Hepatocyte (in vitro differentiated cells): ENCODE measurements at regions not wholly inside any gene's neighbourhood (a gene's known extent, or its start where the extent isn't known, plus 50 kb on each side); places are given as distances from the start of the nearest gene placed in this dataset.

Experiments
- DNase-seq: peaks from one replicate; pipeline ENCODE4 v3.0.0-alpha.2; 2016; ENCODE audit warnings: low spot score
- H2AFZ ChIP-seq: fragments of 200-600 bp; sonication (generic); 2 replicates; pipeline ENCODE4 v1.6.0; 2016; ENCODE audit warnings: antibody characterized with exemption, mild to moderate bottlenecking
- H3K27ac ChIP-seq: fragments of 200-600 bp; sonication (generic); 2 replicates; pipeline ENCODE4 v1.5.1; 2016; ENCODE audit warnings: mild to moderate bottlenecking
- H3K27me3 ChIP-seq: fragments of 200-600 bp; sonication (generic); 2 replicates; pipeline ENCODE4 v1.6.1; 2016
- H3K36me3 ChIP-seq: fragments of 200-600 bp; sonication (generic); replicated peaks from 2 replicates; pipeline ENCODE4 v1.5.1; 2016; ENCODE audit warnings: low read depth; ENCODE audit not compliant: insufficient read depth
- H3K4me1 ChIP-seq: fragments of 200-600 bp; sonication (generic); 2 replicates; pipeline ENCODE4 v1.5.1; 2016; ENCODE audit warnings: mild to moderate bottlenecking, moderate library complexity; ENCODE audit not compliant: insufficient read depth
- H3K4me2 ChIP-seq: fragments of 200-600 bp; sonication (generic); 2 replicates; pipeline ENCODE4 v1.6.0; 2016
- H3K4me3 ChIP-seq: fragments of 200-600 bp; sonication (generic); 2 replicates; pipeline ENCODE4 v1.5.1; 2016; ENCODE audit warnings: mild to moderate bottlenecking
- H3K79me2 ChIP-seq: fragments of 200-600 bp; sonication (generic); 2 replicates; pipeline ENCODE4 v1.6.0; 2017; ENCODE audit warnings: mild to moderate bottlenecking
- H3K9me2 ChIP-seq: fragments of 200-600 bp; sonication (generic); replicated peaks from 2 replicates; pipeline ENCODE4 v1.6.0; 2017; ENCODE audit warnings: mild to moderate bottlenecking; ENCODE audit not compliant: insufficient read depth
- H3K9me3 ChIP-seq: fragments of 200-600 bp; sonication (generic); 2 replicates; pipeline ENCODE4 v1.5.1; 2016; ENCODE audit warnings: low read depth, mild to moderate bottlenecking
- H4K20me1 ChIP-seq: fragments of 200-600 bp; sonication (generic); 2 replicates; pipeline ENCODE4 v1.6.0; 2016; ENCODE audit warnings: mild to moderate bottlenecking; ENCODE audit not compliant: insufficient read depth, poor library complexity, severe bottlenecking
- CTCF ChIP-seq: fragments of 200-600 bp; sonication (generic); IDR thresholded peaks from 2 replicates; pipeline ENCODE4 v1.5.1; 2016; ENCODE audit warnings: antibody characterized with exemption, mild to moderate bottlenecking; ENCODE audit not compliant: poor library complexity
- EZH2 ChIP-seq: fragments of 200-600 bp; sonication (generic); IDR thresholded peaks from 2 replicates; pipeline ENCODE4 v1.6.1; 2016; ENCODE audit warnings: antibody characterized with exemption, mild to moderate bottlenecking, borderline replicate concordance
- EZH2phosphoT487 ChIP-seq: fragments of 200-600 bp; sonication (generic); IDR thresholded peaks from one replicate; pipeline ENCODE4 v1.6.1; 2018; ENCODE audit warnings: antibody characterized with exemption, mild to moderate bottlenecking, low read depth, moderate library complexity; ENCODE audit not compliant: unreplicated experiment, severe bottlenecking
- whole genome bisulfite sequencing: methylation state at CpG from one replicate; pipeline ENCODE4 v1.1.6; 2016; ENCODE audit warnings: low lambda C conversion rate; ENCODE audit errors: missing lambda C conversion rate; 5-methylcytosine and 5-hydroxymethylcytosine counted together

GRCh38 chr12:70106347-70106746 lies 136.9 kb upstream of the CNOT2 start:
- Histone ChIP-seq H3K9me3 (peaks cover 5% of the 10 kb centered on the region), H2AFZ (no peak overlapping the region), H4K20me1 (no peaks in the 10 kb centered on the region), H3K27me3 (no peaks in the 10 kb centered on the region), H3K9me2 (no peaks in the 10 kb centered on the region), H3K4me2 (no peak overlapping the region), H3K79me2 (no peaks in the 10 kb centered on the region), H3K36me3 (no peaks in the 10 kb centered on the region), H3K27ac (no peak overlapping the region), H3K4me1 (no peaks in the 10 kb centered on the region), H3K4me3 (no peak overlapping the region)
- peak; percentile 32 for DNase-seq
- WGBS, result 36% methylated on average over 1 of the region's 1 CpG
- TF ChIP-seq EZH2phosphoT487 (no peak), CTCF (no peak), EZH2 (no peak)

DNA sequence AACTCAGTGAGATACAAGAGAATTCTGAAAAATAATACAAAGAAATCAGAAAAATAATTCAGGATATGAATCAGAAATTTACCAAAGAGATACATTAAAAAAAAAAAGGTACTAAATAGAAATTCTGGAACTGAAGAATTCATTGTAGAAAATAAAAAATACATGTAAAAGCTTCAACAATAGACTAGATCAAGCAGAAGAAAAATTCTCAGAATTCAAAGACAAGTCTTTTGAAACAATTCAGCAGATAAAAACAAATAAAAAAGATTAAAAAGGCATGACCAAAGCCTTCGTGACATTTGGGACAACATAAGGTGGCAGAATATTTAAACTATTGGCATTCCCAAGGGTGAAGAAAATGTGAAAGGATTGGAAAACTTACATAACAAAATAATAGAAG lies 133.1 kb upstream of the CNOT2 start:
- Histone ChIP-seq H3K79me2 (no peaks in the 10 kb centered on the region), H3K27ac (no peak overlapping the region), H3K27me3 (no peaks in the 10 kb centered on the region), H3K36me3 (no peaks in the 10 kb centered on the region), H3K4me3 (no peak overlapping the region), H4K20me1 (no peaks in the 10 kb centered on the region), H3K9me3 (peaks cover 7% of the 10 kb centered on the region), H3K4me1 (no peaks in the 10 kb centered on the region), H3K9me2 (no peaks in the 10 kb centered on the region), H2AFZ (no peak overlapping the region), H3K4me2 (no peak overlapping the region)
- DNase-seq, result no peak
- WGBS, result 42% methylated on average over 1 of the region's 1 CpG
- TF ChIP-seq CTCF (no peak), EZH2phosphoT487 (no peak), EZH2 (no peak)

DNA sequence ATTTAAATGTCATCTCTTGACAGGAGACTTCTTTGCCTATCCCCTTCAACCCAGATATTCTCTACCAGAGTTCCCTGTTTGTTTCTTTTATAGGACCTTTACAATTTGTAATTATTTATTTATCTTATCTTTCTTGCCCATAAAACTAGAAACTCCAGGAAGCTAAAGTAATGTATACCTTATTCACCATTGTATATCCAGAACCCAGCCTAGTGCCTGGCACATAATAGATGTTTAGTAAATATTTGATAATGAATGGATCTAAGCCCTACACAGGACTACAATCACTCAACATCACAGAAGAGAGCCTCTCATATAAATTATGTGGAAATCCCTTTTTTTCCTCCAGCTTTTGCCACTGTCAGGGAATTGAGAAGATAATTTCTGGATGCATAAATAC lies 125.6 kb upstream of the CNOT2 start:
- no peaks in the 10 kb centered on the region for H3K9me2 ChIP-seq
- no peaks in the 10 kb centered on the region for H3K79me2 ChIP-seq
- H4K20me1 ChIP-seq, result no peaks in the 10 kb centered on the region
- no peaks in the 10 kb centered on the region for H3K4me1 ChIP-seq
- H3K4me2 ChIP-seq, result no peak overlapping the region
- no peaks in the 10 kb centered on the region for H3K9me3 ChIP-seq
- no peak for DNase-seq
- no peak overlapping the region for H3K4me3 ChIP-seq
- no peak overlapping the region for H2AFZ ChIP-seq
- no peak for TF ChIP-seq EZH2
- no peak for TF ChIP-seq CTCF
- TF ChIP-seq EZH2phosphoT487, result no peak
- H3K36me3 ChIP-seq, result no peaks in the 10 kb centered on the region
- H3K27ac ChIP-seq, result no peak overlapping the region
- no peaks in the 10 kb centered on the region for H3K27me3 ChIP-seq

- Histone ChIP-seq H3K4me3 (no peak overlapping the region), H3K27me3 (no peaks in the 10 kb centered on the region), H3K27ac (no peak overlapping the region), H3K4me1 (no peaks in the 10 kb centered on the region), H2AFZ (no peak overlapping the region), H3K4me2 (no peak overlapping the region), H3K9me2 (no peaks in the 10 kb centered on the region), H3K79me2 (no peaks in the 10 kb centered on the region), H3K36me3 (no peaks in the 10 kb centered on the region), H4K20me1 (no peaks in the 10 kb centered on the region), H3K9me3 (no peaks in the 10 kb centered on the region)
- no peak for TF ChIP-seq CTCF
- TF ChIP-seq EZH2, result no peak
- no peak for TF ChIP-seq EZH2phosphoT487
- no peak for DNase-seq
These were observed 122.3 kb upstream of the CNOT2 start for GRCh38 chr12:70120970-70121369.
